IPS DF 6.9 (cell line): ENCODE measurements at regions not wholly inside any gene's neighbourhood (a gene's known extent, or its start where the extent isn't known, plus 50 kb on each side); places are given as distances from the start of the nearest gene placed in this dataset.

Experiments used
- DNase-seq: peaks from one replicate; pipeline ENCODE4 v3.0.0-alpha.2; 2013; ENCODE audit warnings: low read depth, low spot score
- H3K27ac ChIP-seq: one replicate; pipeline ENCODE4 v1.5.1; 2013; ENCODE audit warnings: low read length, control low read depth
- H3K27me3 ChIP-seq: 2 replicates; pipeline ENCODE4 v1.6.1; 2013; ENCODE audit warnings: mild to moderate bottlenecking, low read length; ENCODE audit not compliant: control insufficient read depth, insufficient read depth
- H3K36me3 ChIP-seq: 2 replicates; pipeline ENCODE4 v1.6.1; 2013; ENCODE audit warnings: low read length; ENCODE audit not compliant: control insufficient read depth, insufficient read depth
- H3K4me1 ChIP-seq: 2 replicates; pipeline ENCODE4 v1.6.1; 2013; ENCODE audit warnings: low read length; ENCODE audit not compliant: control insufficient read depth, insufficient read depth
- H3K4me3 ChIP-seq: 2 replicates; pipeline ENCODE4 v1.5.1; 2013; ENCODE audit warnings: mild to moderate bottlenecking, low read length
- H3K9me3 ChIP-seq: 2 replicates; pipeline ENCODE4 v1.6.1; 2013; ENCODE audit warnings: low read length, inconsistent platforms; ENCODE audit not compliant: control insufficient read depth, insufficient read depth
- WGBS: extraction: QIAGEN DNeasy Blood & Tissue Kit; methylation state at CpG from one replicate; pipeline ENCODE4 v1.1.7; 2013; ENCODE audit warnings: mixed read lengths, missing lambda C conversion rate; ENCODE audit not compliant: insufficient read length, insufficient coverage; 5-methylcytosine and 5-hydroxymethylcytosine counted together

GRCh38 chr12:29983851-29984250 is 200.1 kb upstream of the TMTC1 start:
- no peaks in the 10 kb centered on the region for H3K4me1 ChIP-seq
- no peaks in the 10 kb centered on the region for H3K9me3 ChIP-seq
- H3K36me3 ChIP-seq = no peaks in the 10 kb centered on the region
- DNase-seq = no peak
- H3K4me3 ChIP-seq = no peak overlapping the region
- no CpG with 5 or more reads among the region's 2 CpGs for WGBS
- H3K27ac ChIP-seq = no peak overlapping the region
- no peaks in the 10 kb centered on the region for H3K27me3 ChIP-seq

GRCh38 chr12:29980304-29980703 is 196.6 kb upstream of the TMTC1 start:
- H3K27me3 ChIP-seq = no peaks in the 10 kb centered on the region
- no peaks in the 10 kb centered on the region for H3K36me3 ChIP-seq

GRCh38 chr12:29971446-29971845 is 187.7 kb upstream of the TMTC1 start:
- Histone ChIP-seq H3K36me3 (no peaks in the 10 kb centered on the region), H3K9me3 (no peaks in the 10 kb centered on the region), H3K4me3 (no peak overlapping the region), H3K4me1 (no peaks in the 10 kb centered on the region), H3K27me3 (no peaks in the 10 kb centered on the region), H3K27ac (no peak overlapping the region)
- DNase-seq = no peak
- WGBS = no CpG with 5 or more reads among the region's 2 CpGs

More at GRCh38 chr12:29980304-29980703, 196.6 kb upstream of the TMTC1 start:
- Histone ChIP-seq H3K27ac (no peak overlapping the region), H3K4me1 (no peaks in the 10 kb centered on the region), H3K9me3 (no peaks in the 10 kb centered on the region), H3K4me3 (no peak overlapping the region)
- no peak for DNase-seq

GRCh38 chr12:29970501-29970900 is 186.8 kb upstream of the TMTC1 start:
- no peaks in the 10 kb centered on the region for H3K9me3 ChIP-seq
- no peaks in the 10 kb centered on the region for H3K36me3 ChIP-seq
- H3K4me3 ChIP-seq = no peak overlapping the region
- no peaks in the 10 kb centered on the region for H3K4me1 ChIP-seq
- WGBS = no CpG with 5 or more reads among the region's 3 CpGs
- no peak overlapping the region for H3K27ac ChIP-seq
- DNase-seq = no peak
- no peaks in the 10 kb centered on the region for H3K27me3 ChIP-seq

- H3K9me3 ChIP-seq = no peaks in the 10 kb centered on the region
- H3K27ac ChIP-seq = no peak overlapping the region
- no peaks in the 10 kb centered on the region for H3K27me3 ChIP-seq
- no peak overlapping the region for H3K4me3 ChIP-seq
- no peak for DNase-seq
- H3K4me1 ChIP-seq = no peaks in the 10 kb centered on the region
- no CpG with 5 or more reads among the region's 6 CpGs for WGBS
- no peaks in the 10 kb centered on the region for H3K36me3 ChIP-seq
Measured at GRCh38 chr12:29962276-29963035, 178.7 kb upstream of the TMTC1 start.

- no CpG with 5 or more reads among the region's 4 CpGs for WGBS
Measured at GRCh38 chr12:29961231-29961630, 177.5 kb upstream of the TMTC1 start.

GRCh38 chr12:29960122-29960521 is 176.4 kb upstream of the TMTC1 start:
- WGBS = no CpG with 5 or more reads among the region's 2 CpGs
- H3K4me3 ChIP-seq = no peak overlapping the region
- H3K27me3 ChIP-seq = no peaks in the 10 kb centered on the region
- no peak overlapping the region for H3K27ac ChIP-seq
- H3K36me3 ChIP-seq = no peaks in the 10 kb centered on the region
- no peaks in the 10 kb centered on the region for H3K9me3 ChIP-seq
- no peak for DNase-seq
- no peaks in the 10 kb centered on the region for H3K4me1 ChIP-seq

More at GRCh38 chr12:29961231-29961630, 177.5 kb upstream of the TMTC1 start:
- Histone ChIP-seq H3K36me3 (no peaks in the 10 kb centered on the region), H3K4me3 (no peak overlapping the region), H3K4me1 (no peaks in the 10 kb centered on the region), H3K27ac (no peak overlapping the region), H3K27me3 (no peaks in the 10 kb centered on the region), H3K9me3 (no peaks in the 10 kb centered on the region)
- no peak for DNase-seq

- Histone ChIP-seq H3K9me3 (no peaks in the 10 kb centered on the region), H3K4me1 (no peaks in the 10 kb centered on the region), H3K4me3 (no peak overlapping the region), H3K27me3 (no peaks in the 10 kb centered on the region), H3K36me3 (no peaks in the 10 kb centered on the region), H3K27ac (no peak overlapping the region)
- WGBS = no CpG with 5 or more reads among the region's 2 CpGs
- DNase-seq = no peak
Measured at GRCh38 chr12:29957835-29958234, 174.1 kb upstream of the TMTC1 start.

- Histone ChIP-seq H3K4me3 (no peak overlapping the region), H3K4me1 (no peaks in the 10 kb centered on the region), H3K27me3 (no peaks in the 10 kb centered on the region), H3K36me3 (no peaks in the 10 kb centered on the region), H3K27ac (no peak overlapping the region), H3K9me3 (no peaks in the 10 kb centered on the region)
- no CpG with 5 or more reads among the region's 5 CpGs for WGBS
- no peak for DNase-seq
Measured at GRCh38 chr12:29945904-29946303, 162.2 kb upstream of the TMTC1 start.

- WGBS = no CpG with 5 or more reads among the region's 2 CpGs
- Histone ChIP-seq H3K4me1 (no peaks in the 10 kb centered on the region; the same call in 1 of the 2 replicates), H3K36me3 (no peaks in the 10 kb centered on the region), H3K27me3 (no peaks in the 10 kb centered on the region), H3K9me3 (no peaks in the 10 kb centered on the region), H3K27ac (no peak overlapping the region), H3K4me3 (no peak overlapping the region)
- DNase-seq = no peak
Measured at GRCh38 chr12:29944269-29945000, 160.7 kb upstream of the TMTC1 start.
